GM19099 (cell line): ENCODE measurements at regions not wholly inside any gene's neighbourhood (a gene's known extent, or its start where the extent isn't known, plus 50 kb on each side); places are given as distances from the start of the nearest gene placed in this dataset.
A peak's percentile ranks its signal among the peaks of the same experiment; 100 is the strongest.

Source experiments
- POLR2A ChIP-seq: IDR thresholded peaks from 3 replicates; pipeline ENCODE4 v1.6.1; 2011; ENCODE audit warnings: low read depth; ENCODE audit not compliant: insufficient read length; ENCODE audit errors: extremely low read depth

GRCh38 chr6:119479860-119480655 is 130.5 kb upstream of the MAN1A1 start:
- TF ChIP-seq POLR2A, result no peak

GRCh38 chr6:119476554-119476953 is 127.0 kb upstream of the MAN1A1 start:
- no peak for TF ChIP-seq POLR2A

DNA sequence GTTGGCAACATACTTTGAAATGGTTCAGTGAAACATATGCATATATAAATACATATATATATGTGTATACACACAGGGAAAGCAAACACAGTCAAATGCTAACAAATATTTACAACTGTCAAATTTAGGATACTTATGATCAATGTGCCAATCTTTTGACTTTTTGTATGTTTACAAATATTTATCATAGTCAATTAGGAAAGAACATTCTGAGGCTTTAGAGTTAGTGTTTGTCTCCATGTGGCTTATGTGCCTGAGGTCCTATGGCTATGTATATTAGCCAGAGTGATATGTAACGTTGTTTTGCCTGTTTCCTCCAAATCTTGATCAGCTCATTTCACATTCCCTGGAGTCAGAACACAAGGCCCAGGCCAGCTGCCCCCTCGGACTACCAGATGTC is 126.5 kb upstream of the MAN1A1 start:
- TF ChIP-seq POLR2A, result no peak

- no peak for TF ChIP-seq POLR2A
Measured at GRCh38 chr6:119470893-119471542, 121.5 kb upstream of the MAN1A1 start.

DNA sequence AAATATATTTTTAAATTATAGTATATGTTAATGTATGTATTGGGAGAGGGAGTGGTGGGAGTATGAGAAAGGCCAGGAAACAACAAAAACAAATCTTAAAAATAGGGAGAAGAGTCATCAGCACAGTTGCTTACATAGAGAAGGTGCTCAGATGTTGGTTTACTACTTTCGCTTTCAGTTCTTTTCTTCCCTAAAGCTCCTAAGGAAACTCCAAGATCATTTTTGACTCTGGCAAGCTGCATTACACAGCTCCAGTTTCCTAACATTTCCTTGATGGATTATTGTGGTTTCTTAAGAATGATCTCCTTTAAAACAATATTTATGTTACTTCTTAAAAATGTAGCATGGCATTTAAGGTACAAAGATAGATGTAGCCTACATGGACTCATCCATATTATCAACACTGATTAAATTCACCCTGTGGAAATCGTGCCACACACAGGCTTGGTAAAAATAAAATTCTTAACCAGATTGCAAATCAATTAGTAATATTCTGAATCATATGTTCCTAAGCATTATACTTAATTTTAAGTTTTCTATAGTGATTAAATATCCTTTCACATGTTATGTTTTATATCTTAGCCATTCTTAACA is 118.0 kb upstream of the MAN1A1 start:
- TF ChIP-seq POLR2A, result no peak

- no peak for TF ChIP-seq POLR2A
Measured at GRCh38 chr6:119466226-119466625, 116.7 kb upstream of the MAN1A1 start.

DNA sequence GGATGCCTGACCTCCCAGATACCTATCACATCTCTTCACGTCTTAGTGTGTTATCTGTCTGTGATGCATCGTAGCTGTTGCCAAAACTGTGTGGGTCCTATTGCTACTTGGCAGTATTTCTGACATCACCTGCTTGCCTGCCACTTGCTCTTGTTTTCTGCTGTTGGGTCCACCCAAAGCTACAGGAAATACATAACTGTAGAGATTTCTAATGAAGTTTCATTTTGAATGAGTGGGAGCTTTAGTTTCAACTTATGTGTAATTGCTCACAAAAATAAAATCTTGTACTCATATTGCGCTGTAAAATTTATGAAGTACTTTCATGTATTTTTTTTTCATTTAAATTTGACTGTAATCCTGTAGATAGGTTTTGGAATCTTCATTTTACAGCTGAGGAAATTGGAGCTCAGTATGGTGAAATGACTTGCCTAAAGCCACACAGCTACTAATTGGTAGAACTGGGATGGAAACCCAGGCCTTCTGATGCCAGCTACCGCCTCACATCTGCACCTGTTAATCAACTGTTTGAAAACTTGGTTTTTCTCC is 113.6 kb upstream of the MAN1A1 start:
- TF ChIP-seq POLR2A, result peak; percentile 36

DNA sequence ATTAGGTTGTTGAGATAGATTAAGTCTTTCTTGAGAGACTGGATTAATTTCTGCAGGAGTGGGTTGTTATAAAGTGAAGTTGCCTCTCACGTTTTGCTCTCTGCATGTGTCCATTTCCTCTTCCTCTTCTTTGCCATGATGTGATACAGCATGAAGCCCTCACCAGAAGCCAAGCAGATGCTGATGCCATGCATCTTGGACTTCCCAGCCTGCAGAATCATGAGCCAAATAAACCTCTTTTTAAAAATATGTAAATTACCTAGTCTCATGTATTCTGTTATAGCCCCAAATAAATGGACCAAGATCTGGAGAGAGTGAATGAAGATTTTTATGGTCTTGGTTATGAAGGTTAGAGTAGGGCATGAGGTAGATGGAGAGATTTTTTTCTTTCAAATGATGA is 111.6 kb upstream of the MAN1A1 start:
- TF ChIP-seq POLR2A, result no peak

DNA sequence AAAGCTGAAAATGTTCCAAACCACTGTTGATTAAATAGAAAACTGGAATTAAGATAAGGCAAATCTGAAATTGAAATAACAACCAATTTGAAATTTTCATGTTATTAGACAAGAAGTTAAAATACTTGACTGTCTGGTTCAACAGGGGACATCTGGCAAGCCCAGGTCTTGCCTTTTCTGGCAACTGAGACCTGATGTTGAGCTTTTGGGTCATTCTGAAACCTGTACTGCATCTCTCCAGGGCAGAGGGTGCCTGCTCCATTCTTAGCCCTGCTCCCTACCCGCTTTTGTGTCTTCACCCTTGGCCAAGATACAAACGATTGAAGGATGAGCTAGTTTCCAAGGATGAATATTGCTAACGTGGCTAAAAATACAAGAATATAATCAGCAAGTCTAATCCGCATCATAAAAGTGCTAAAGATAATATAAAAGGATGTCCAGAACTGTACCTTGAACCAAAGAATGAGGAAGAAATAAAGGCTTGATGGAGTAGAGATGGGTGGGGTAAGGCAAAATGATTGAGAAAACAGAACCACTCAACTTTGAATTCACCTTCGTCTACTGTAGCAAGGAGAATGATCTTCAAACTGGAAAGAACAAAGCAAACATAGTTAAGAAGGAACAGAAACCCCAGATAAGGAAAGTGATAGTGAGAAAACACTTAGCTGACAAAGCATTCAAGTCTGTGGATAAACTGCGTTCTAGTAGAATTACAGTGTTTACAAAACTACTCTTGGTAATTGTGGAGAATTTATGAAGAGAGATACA is 109.8 kb upstream of the MAN1A1 start:
- TF ChIP-seq POLR2A, result no peak

- no peak for TF ChIP-seq POLR2A
Measured at GRCh38 chr6:119454714-119455113, 105.2 kb upstream of the MAN1A1 start.

GRCh38 chr6:119453242-119454200 is 104.0 kb upstream of the MAN1A1 start:
- no peak for TF ChIP-seq POLR2A

DNA sequence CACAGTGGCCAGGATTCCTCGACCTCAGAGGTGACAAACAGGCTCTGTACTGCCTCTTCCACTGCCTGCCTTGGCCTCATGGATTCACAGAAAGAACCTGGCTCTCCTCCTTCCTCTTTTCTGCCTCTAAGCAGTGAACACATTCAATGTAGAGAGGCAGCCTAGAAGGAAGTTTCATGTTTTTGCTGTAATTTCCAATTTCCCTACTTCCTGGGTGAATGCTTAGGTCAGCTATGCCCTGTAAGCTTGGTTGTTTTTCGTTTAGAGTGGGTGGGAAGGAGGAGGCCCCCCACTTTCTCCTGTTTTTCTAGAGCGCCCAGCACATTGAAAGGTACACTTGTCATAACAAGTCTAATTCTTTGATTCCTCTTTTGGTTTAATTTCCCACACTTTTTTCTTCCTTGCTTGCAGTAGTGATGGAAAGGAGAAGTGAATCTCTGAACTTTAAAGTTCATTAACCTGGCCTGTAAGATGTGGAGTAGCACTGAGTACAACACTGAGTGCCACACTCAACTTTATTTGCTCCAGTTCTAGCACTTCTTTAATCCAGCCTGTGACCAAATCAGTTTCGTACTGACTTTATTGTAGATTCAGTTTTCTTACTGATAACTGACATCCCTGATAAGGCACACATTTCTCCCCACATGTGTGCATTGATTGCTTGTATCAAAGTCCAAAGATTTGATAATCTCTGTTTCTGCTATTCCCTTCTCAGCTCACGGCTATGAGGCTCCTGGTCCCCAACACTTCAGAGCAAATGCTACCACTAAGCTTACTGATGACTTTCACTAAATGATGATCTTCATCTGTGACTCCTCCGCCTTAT is 100.0 kb upstream of the MAN1A1 start:
- no peak for TF ChIP-seq POLR2A

- TF ChIP-seq POLR2A, result no peak
Measured at GRCh38 chr6:119447921-119448320, 98.4 kb upstream of the MAN1A1 start.
